Fibroblast of lung (primary cell): ENCODE measurements at regions not wholly inside any gene's neighbourhood (a gene's known extent, or its start where the extent isn't known, plus 50 kb on each side); places are given as distances from the start of the nearest gene placed in this dataset.

Source experiments
- CTCF ChIP-seq, 2 donors: IDR thresholded peaks in 1 of 2; conservative IDR thresholded peaks in 1 of 2; 1 replicate in 1 of 2; 2 replicates in 1 of 2; pipeline ENCODE4 v1.5.1; 2011 to 2012; ENCODE audit warnings: low read length in 2 of 2, control low read depth in 1 of 2, inconsistent platforms in 1 of 2, low read depth in 1 of 2, mild to moderate bottlenecking in 1 of 2
- EZH2 ChIP-seq: IDR thresholded peaks from 2 replicates; pipeline ENCODE4 v1.5.1; 2012; ENCODE audit warnings: low read length, control low read depth, mild to moderate bottlenecking; ENCODE audit errors: missing control alignments

- TF ChIP-seq CTCF (conservative IDR thresholded peaks at IDR 0.05 in 1 of 2, IDR thresholded peaks at IDR 0.05 in 1 of 2; ENCODE audit: low read depth in 1 of 2, low read length in 2 of 2), result no peak
- TF ChIP-seq EZH2, result no peak
Observed at GRCh38 chr3:109213321-109213720, 76.8 kb downstream of the C3orf85 start.
